Erythroblast (primary cell): ENCODE measurements at regions not wholly inside any gene's neighbourhood (a gene's known extent, or its start where the extent isn't known, plus 50 kb on each side); places are given as distances from the start of the nearest gene placed in this dataset.
"Not testable (repeated sequence)": the region's sequence is repeated elsewhere in the genome, so short reads cannot be mapped to it uniquely, and the experiment has no call there.

Source experiments
- DNase-seq, 2 experiments: peaks; one replicate each; lab custom pipeline; 2025; lab: John Stamatoyannopoulos, UW
- GATA1 ChIP-seq: IDR thresholded peaks from 2 replicates; pipeline ENCODE4 v1.6.1; 2011; ENCODE audit warnings: low read depth, mild to moderate bottlenecking, control low read depth, low read length, moderate library complexity
- POLR2A ChIP-seq: IDR thresholded peaks from 2 replicates; pipeline ENCODE4 v1.6.1; 2011; ENCODE audit warnings: mild to moderate bottlenecking, low read length

- TF ChIP-seq GATA1 (no peak), POLR2A (no peak)
- no peak for DNase-seq
Measured at GRCh38 chr5:25970906-25971489, 1067.4 kb downstream of the CDH9 start.

DNA sequence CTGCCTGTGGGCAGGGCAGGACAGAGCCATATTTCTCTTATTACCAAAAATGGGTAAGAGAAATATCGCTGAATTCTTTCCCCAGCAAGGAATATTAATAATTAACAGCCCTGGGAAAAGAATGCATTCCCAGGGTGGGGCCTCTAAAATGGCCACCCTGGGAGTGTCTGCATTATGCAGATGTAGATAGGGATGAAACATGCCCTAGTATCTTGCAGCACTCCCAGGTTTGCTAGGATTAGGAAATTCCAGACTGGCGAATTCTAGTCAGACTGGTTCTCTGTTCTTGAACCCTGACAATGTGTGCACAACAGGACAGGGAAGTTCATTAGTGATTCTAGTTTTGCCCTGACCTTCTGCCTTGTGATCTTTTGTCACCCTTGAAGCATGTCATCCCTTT, 1069.3 kb downstream of the CDH9 start:
- not testable (repeated sequence) for DNase-seq

- TF ChIP-seq POLR2A (no peak), GATA1 (no peak)
- no peak for DNase-seq
Measured at GRCh38 chr5:25964009-25964372, 1074.4 kb downstream of the CDH9 start.

DNA sequence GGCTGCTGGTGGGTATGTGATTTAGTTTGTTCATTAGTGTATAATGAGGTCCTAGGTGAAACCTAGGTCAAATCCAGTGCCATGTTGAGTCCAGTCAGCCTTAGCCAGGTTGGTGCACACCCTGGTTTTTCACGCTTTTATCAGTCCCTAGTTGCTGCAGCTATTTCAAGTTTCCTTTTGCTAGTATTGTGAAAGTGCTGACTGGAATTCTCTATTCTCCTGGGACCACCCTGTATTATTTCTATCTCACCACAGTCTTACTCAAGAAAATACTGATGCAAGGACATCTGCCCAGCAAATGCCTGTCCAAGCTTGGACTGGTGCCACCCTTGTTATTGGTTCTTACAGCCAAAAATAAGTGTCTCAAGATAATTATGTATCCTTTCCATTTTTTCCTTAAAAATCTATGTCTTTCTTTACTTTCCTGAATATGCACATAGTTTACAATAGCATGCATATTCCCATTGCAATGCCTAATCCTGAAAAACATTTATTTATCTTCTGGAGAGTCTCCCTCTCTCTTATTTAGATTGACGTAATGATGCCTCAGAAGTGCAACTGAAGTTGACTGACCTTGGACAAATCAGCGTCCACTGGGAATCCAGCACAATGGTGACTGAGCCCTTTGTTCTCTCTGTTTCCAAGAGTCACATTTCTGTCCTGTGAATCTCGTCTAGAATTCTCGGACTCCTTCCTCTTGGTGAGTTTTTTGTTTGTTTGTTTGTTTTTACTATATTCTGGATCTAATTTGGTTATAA, 1075.0 kb downstream of the CDH9 start:
- no peak for TF ChIP-seq POLR2A
- no peak for TF ChIP-seq GATA1

DNA sequence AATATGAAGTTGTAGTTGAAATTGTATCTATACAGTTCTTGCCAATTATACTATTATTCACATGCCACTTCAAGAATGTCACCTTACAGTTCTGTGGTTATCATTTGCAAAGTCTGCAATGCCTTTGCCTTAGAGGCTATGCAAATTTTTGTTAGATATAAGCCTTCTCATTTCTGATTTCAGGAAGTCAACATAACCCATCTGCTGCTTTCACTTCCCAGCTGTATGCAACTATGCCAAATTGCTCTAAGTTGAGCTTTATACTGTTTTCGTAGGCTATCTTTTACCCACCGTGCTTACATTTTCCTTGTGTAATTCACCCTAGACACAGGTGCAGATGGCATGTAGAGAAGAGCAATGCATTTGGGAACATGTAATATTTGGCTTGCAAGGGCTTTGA, 1083.0 kb downstream of the CDH9 start:
- TF ChIP-seq GATA1: no peak
- DNase-seq: no peak

More for the DNA sequence above, 1075.0 kb downstream of the CDH9 start:
- DNase-seq: no peak

DNA sequence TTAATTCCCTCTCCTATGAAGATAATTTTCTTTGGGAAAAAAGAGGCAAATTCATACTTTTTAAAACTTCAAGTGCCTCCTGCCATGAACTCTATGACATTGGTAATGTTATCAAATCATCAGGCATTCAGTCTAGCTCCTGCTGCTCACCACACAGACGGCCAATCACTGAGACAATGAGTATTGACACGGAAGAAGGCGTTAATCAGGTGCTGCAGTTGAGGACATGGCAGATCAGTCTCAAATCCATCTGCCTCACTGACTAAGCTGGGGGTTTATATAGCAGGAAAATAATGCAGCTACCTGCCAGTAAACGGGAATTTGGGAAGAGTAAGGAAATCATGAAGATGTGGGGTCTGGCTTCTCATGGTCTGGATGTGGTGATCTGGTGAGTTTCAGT, 1087.7 kb downstream of the CDH9 start:
- TF ChIP-seq GATA1 (no peak), POLR2A (no peak)
- no peak for DNase-seq

GRCh38 chr5:25948278-25948677, 1090.1 kb downstream of the CDH9 start:
- no peak for DNase-seq
- no peak for TF ChIP-seq POLR2A
- TF ChIP-seq GATA1: no peak

GRCh38 chr5:25944786-25945185, 1093.6 kb downstream of the CDH9 start:
- no peak for TF ChIP-seq GATA1
- TF ChIP-seq POLR2A: no peak
- DNase-seq: no peak

GRCh38 chr5:25909163-25909562, 1129.2 kb downstream of the CDH9 start:
- DNase-seq: no peak
- TF ChIP-seq POLR2A: no peak
- no peak for TF ChIP-seq GATA1

DNA sequence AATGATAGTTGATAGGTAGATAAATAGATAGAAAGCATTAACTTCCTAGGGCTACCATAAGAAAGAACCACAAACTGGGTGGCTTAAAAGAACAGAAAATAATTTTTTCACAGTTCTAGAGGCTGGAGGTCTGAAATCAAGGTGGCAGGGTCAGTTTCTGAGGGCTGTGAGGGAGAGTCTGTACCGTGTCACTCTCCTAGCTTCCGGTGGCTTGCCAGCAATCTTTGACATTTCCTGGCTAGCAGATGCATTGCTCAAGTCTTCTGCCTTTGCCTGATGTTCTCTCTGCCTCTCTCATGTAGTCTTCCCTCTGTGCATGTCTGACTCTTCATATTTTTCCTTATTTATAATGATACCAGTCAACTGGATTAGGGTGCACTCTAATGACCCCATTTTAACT, 1132.7 kb downstream of the CDH9 start:
- no peak for DNase-seq
- TF ChIP-seq GATA1 (no peak), POLR2A (no peak)

DNA sequence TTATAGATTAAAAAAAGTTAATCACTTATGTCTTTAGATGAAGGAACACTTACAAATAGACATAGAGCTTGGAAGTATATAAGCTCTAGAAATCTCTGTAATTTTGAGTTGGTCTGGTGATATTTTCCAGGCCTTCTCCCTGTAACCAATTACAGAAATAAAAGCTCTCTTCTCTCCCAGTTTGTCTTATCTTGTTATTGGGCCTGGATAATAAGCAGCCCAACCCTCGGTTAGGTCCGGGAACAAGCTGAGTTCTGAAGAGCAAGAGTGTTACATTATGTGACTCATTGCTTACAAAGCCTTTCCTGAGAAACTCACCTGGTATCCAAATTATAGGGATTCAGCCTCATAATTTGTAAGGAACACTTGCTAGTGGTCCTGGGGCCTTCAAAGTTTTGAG, 1146.2 kb downstream of the CDH9 start:
- DNase-seq: no peak
- TF ChIP-seq GATA1: no peak
- no peak for TF ChIP-seq POLR2A

- TF ChIP-seq POLR2A (no peak), GATA1 (no peak)
- DNase-seq: no peak
Measured at GRCh38 chr5:25891691-25892090, 1146.7 kb downstream of the CDH9 start.

DNA sequence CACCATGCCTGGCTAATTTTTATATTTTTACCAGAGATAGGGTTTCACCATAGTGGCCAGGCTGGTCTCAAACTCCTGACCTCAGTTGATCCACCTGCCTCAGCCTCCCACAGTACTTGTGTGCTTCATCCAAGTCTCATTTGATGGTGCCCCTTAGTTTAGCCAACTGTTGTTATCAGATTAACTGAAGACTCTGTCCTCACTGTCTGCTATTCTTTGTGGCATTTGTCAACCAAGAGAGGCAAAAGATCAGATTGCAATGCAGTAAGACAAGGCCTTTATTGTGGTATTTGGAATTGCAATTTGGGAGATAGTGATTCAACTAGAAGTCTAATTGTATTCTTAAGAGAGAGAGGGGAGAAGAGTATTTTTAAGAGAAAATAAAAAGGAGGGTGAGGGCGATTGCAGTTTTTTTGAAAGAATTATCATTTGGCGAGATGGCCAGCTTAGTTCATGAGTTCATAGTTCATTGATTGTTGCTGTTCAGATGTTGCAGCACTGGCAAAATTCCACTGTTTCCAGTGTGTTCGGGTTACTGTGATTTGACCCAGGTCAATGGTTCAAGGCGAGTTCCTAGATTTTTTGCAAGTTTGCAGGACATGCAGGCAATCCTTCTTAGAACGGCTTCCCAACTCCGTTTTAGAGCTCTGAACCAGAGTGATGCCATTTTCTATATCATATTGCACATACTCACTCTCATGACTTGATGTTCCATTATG, 1156.9 kb downstream of the CDH9 start:
- TF ChIP-seq POLR2A (no peak), GATA1 (no peak)
- DNase-seq: no peak

DNA sequence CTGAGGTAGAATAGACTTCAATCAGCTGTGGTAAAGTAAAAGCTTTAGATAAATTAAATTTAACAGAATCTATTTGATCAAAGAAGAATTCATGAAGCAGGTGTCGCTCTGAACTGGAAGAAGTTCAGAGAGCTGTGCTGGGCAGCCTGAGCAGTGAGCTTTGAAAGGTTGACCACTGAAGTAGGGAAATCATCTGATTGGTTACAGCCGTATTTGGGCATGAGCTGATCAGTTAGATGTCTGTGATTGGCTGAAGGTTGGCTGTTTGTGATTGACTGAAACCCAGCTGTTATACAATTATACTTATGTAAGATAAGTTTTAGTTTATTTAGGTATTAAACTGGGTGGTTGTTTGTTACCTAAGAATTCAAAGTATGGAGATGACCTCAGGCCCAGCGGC, 1174.6 kb downstream of the CDH9 start:
- no peak for TF ChIP-seq GATA1
- no peak for TF ChIP-seq POLR2A

GRCh38 chr5:25862276-25862675, 1176.1 kb downstream of the CDH9 start:
- TF ChIP-seq POLR2A (no peak), GATA1 (no peak)
- peak in 1 of 2 experiments; percentile 1 for DNase-seq

More for the DNA sequence above, 1174.6 kb downstream of the CDH9 start:
- DNase-seq: no peak
